Naive thymus-derived CD8-positive, alpha-beta T cell (primary cell): ENCODE measurements at regions not wholly inside any gene's neighbourhood (a gene's known extent, or its start where the extent isn't known, plus 50 kb on each side); places are given as distances from the start of the nearest gene placed in this dataset.

ENCODE experiments used
- ATAC-seq, 2 donors: fragments of 150-1000 bp; cut with Tn5 transposase in 1 of 2; sonication (Bioruptor Pico), chemical (Tn5 transposase) in 1 of 2; 1 replicate in 1 of 2; 2 replicates in 1 of 2; pipeline ENCODE4 v1.10.0; 2021; ENCODE audit warnings: mild to moderate bottlenecking in 2 of 2, moderate library complexity in 2 of 2
- POLR2A ChIA-PET: fragments of 350-600 bp; sonication (Branson Sonifier 250); formaldehyde crosslinking; loops from one replicate; lab custom pipeline; 2021; ENCODE audit warnings: antibody characterized with exemption; lab: Charles Lee
- DNase-seq, 10 donors: peaks; one replicate each; pipeline versions ENCODE4 v3.0.0 to v3.0.0-alpha.2; 2020 to 2022
- H3K27ac Mint-ChIP-seq, 10 donors: one replicate each; pipeline ENCODE4 v1.8.0; 2020 to 2022; ENCODE audit warnings: mild to moderate bottlenecking in 10 of 10, mixed read lengths in 10 of 10, moderate library complexity in 4 of 10, inconsistent platforms in 1 of 10
- H3K27me3 Mint-ChIP-seq, 5 donors: one replicate each; pipeline ENCODE4 v1.8.0; 2021 to 2022; ENCODE audit warnings: mixed read lengths in 5 of 5
- H3K36me3 Mint-ChIP-seq, 3 donors: one replicate each; pipeline ENCODE4 v1.8.0; 2020 to 2022; ENCODE audit warnings: mixed read lengths in 3 of 3, mild to moderate bottlenecking in 2 of 3, inconsistent platforms in 1 of 3
- H3K4me1 Mint-ChIP-seq, 4 donors: one replicate each; pipeline ENCODE4 v1.8.0; 2021 to 2022; ENCODE audit warnings: mixed read lengths in 4 of 4
- H3K4me3 Mint-ChIP-seq, 10 donors: one replicate each; pipeline ENCODE4 v1.8.0; 2020 to 2022; ENCODE audit warnings: mild to moderate bottlenecking in 10 of 10, mixed read lengths in 10 of 10, moderate library complexity in 6 of 10, inconsistent platforms in 1 of 10
- H3K9me3 Mint-ChIP-seq, 9 donors: one replicate each; pipeline ENCODE4 v1.8.0; 2020 to 2022; ENCODE audit warnings: mixed read lengths in 9 of 9, mild to moderate bottlenecking in 3 of 9, inconsistent platforms in 1 of 9, moderate library complexity in 1 of 9

GRCh38 chr4:137206781-137207180 is 325.5 kb downstream of the PCDH18 start:
- POLR2A ChIA-PET: no interaction called here

GRCh38 chr4:137203601-137204000 is 328.7 kb downstream of the PCDH18 start:
- POLR2A ChIA-PET: no interaction called here
- no peak for ATAC-seq
- DNase-seq: no peak
- H3K27me3 Mint-ChIP-seq: no peaks in the 10 kb centered on the region
- H3K4me1 Mint-ChIP-seq: no peaks in the 10 kb centered on the region
- H3K36me3 Mint-ChIP-seq: no peaks in the 10 kb centered on the region
- H3K4me3 Mint-ChIP-seq: no peak overlapping the region
- no peak overlapping the region for H3K27ac Mint-ChIP-seq
- peaks cover 0 to 5% (median 0%) of the 10 kb centered on the region in 9 donors for H3K9me3 Mint-ChIP-seq

More at GRCh38 chr4:137206781-137207180, 325.5 kb downstream of the PCDH18 start:
- Mint-ChIP-seq H3K4me3 (no peak overlapping the region), H3K9me3 (peaks cover 0 to 10% (median 0%) of the 10 kb centered on the region in 9 donors), H3K4me1 (no peaks in the 10 kb centered on the region), H3K27me3 (no peaks in the 10 kb centered on the region), H3K27ac (no peak overlapping the region), H3K36me3 (no peaks in the 10 kb centered on the region)
- no peak for DNase-seq
- ATAC-seq: no peak

- Mint-ChIP-seq H3K27me3 (no peaks in the 10 kb centered on the region), H3K36me3 (no peaks in the 10 kb centered on the region), H3K9me3 (peaks cover 0 to 8% (median 0%) of the 10 kb centered on the region in 9 donors), H3K27ac (no peak overlapping the region), H3K4me1 (no peaks in the 10 kb centered on the region), H3K4me3 (no peak overlapping the region)
- POLR2A ChIA-PET: no interaction called here
- DNase-seq: no peak
- ATAC-seq: no peak
Measured at GRCh38 chr4:137200322-137200721, 332.0 kb downstream of the PCDH18 start.

DNA sequence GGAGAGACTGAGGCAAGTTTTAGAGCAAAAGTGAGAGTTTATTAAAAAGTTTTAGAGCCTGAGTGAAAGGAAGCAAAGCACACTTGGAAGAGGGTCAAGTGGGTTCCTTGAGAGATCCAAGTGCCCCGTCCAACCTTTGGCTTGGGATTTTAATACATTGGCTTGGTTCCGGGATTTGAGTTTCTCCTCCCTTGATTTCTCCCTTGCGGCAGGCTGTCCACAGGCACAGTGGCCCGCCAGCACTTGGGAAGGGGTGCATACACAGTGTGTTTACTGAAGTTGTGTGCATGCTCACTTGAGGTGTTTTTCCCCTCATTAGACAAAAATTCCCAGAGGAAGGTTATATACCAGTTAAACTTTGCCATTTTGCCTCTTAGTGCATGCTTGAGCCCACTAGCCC is 333.5 kb downstream of the PCDH18 start:
- H3K9me3 Mint-ChIP-seq: peaks cover 0 to 8% (median 0%) of the 10 kb centered on the region in 9 donors
- DNase-seq (no peak), ATAC-seq (no peak)
- H3K27ac Mint-ChIP-seq: no peak overlapping the region
- H3K36me3 Mint-ChIP-seq: no peaks in the 10 kb centered on the region
- H3K4me3 Mint-ChIP-seq: no peak overlapping the region
- H3K4me1 Mint-ChIP-seq: no peaks in the 10 kb centered on the region
- no peaks in the 10 kb centered on the region for H3K27me3 Mint-ChIP-seq
- POLR2A ChIA-PET: no interaction called here

- no peak for DNase-seq
- Mint-ChIP-seq H3K4me3 (no peak overlapping the region), H3K9me3 (peaks cover 0 to 18% (median 6%) of the 10 kb centered on the region in 9 donors), H3K4me1 (no peaks in the 10 kb centered on the region), H3K27me3 (no peaks in the 10 kb centered on the region), H3K36me3 (no peaks in the 10 kb centered on the region), H3K27ac (no peak overlapping the region)
- POLR2A ChIA-PET: no interaction called here
- no peak for ATAC-seq
Measured at GRCh38 chr4:137194670-137195069, 337.6 kb downstream of the PCDH18 start.

- Mint-ChIP-seq H3K27ac (no peak overlapping the region), H3K4me1 (no peaks in the 10 kb centered on the region), H3K4me3 (no peak overlapping the region), H3K36me3 (no peaks in the 10 kb centered on the region), H3K27me3 (no peaks in the 10 kb centered on the region), H3K9me3 (peaks cover 0 to 18% (median 8%) of the 10 kb centered on the region in 9 donors)
- POLR2A ChIA-PET: no interaction called here
- no peak for DNase-seq
- no peak for ATAC-seq
Measured at GRCh38 chr4:137193564-137193963, 338.7 kb downstream of the PCDH18 start.

GRCh38 chr4:137181293-137181899 is 350.9 kb downstream of the PCDH18 start:
- no peak for ATAC-seq
- Mint-ChIP-seq H3K4me3 (no peak overlapping the region), H3K9me3 (peaks cover 0 to 11% (median 0%) of the 10 kb centered on the region in 9 donors), H3K27me3 (no peaks in the 10 kb centered on the region), H3K27ac (no peak overlapping the region), H3K4me1 (no peaks in the 10 kb centered on the region), H3K36me3 (no peaks in the 10 kb centered on the region)
- no peak for DNase-seq
- POLR2A ChIA-PET: no interaction called here

DNA sequence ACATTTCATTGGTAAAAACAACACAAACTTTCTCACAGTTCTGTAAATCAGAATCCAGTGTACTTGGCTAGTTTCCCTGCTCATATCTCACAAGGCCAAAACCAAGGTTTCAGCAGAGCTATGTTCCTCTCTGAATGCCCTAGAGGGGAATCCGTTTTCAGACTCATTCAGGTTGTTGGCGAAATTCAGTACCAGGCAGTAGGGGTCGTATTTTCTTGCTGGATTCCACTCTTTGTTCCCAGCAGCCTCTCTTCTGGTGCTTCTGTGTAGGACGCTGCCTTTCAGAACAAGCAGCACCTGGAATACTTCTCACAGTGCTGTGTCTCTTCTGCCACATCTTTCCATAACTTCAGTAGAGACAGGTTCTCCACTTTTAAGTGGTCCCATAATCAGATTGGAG is 351.9 kb downstream of the PCDH18 start:
- Mint-ChIP-seq H3K4me1 (no peaks in the 10 kb centered on the region), H3K27me3 (no peaks in the 10 kb centered on the region), H3K9me3 (peaks cover 0 to 11% (median 0%) of the 10 kb centered on the region in 9 donors), H3K27ac (no peak overlapping the region), H3K36me3 (no peaks in the 10 kb centered on the region), H3K4me3 (no peak overlapping the region)
- POLR2A ChIA-PET: no interaction called here
- ATAC-seq (no peak), DNase-seq (no peak)

DNA sequence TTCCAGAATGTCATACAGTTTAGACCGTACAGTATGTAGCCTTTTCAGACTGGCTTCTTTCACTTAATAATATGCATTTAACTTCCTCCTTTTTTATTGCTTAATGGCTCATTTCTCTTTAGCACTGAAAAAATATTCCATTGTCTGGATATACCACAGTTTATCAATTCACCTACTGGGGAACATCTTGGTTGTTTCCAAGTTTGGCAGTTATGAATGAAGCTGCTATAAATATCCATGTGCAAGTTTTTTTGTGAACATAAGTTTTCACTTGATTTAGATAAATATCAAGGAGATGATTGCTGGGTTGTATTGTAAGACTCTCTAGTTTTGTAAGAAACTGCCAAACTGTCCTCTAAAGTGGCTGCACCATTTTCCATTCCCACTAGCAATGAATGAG is 375.5 kb downstream of the PCDH18 start:
- H3K4me3 Mint-ChIP-seq: no peak overlapping the region
- no peaks in the 10 kb centered on the region for H3K27me3 Mint-ChIP-seq
- peaks cover 0 to 9% (median 0%) of the 10 kb centered on the region in 9 donors for H3K9me3 Mint-ChIP-seq
- H3K36me3 Mint-ChIP-seq: no peaks in the 10 kb centered on the region
- H3K27ac Mint-ChIP-seq: no peak overlapping the region
- POLR2A ChIA-PET: no interaction called here
- no peaks in the 10 kb centered on the region for H3K4me1 Mint-ChIP-seq
- DNase-seq (no peak), ATAC-seq (no peak)

GRCh38 chr4:137156054-137156453 is 376.2 kb downstream of the PCDH18 start:
- POLR2A ChIA-PET: no interaction called here
- ATAC-seq: no peak
- Mint-ChIP-seq H3K27me3 (no peaks in the 10 kb centered on the region), H3K9me3 (peaks cover 0 to 9% (median 0%) of the 10 kb centered on the region in 9 donors), H3K27ac (no peak overlapping the region), H3K36me3 (no peaks in the 10 kb centered on the region), H3K4me3 (no peak overlapping the region), H3K4me1 (no peaks in the 10 kb centered on the region)
- no peak for DNase-seq

GRCh38 chr4:137131201-137131600 is 401.1 kb downstream of the PCDH18 start:
- Mint-ChIP-seq H3K4me3 (no peak overlapping the region), H3K27ac (no peak overlapping the region), H3K9me3 (peaks cover 0 to 26% (median 0%) of the 10 kb centered on the region in 9 donors), H3K36me3 (no peaks in the 10 kb centered on the region), H3K4me1 (no peaks in the 10 kb centered on the region), H3K27me3 (no peaks in the 10 kb centered on the region)
- ATAC-seq (no peak), DNase-seq (no peak)
- POLR2A ChIA-PET: no interaction called here

- Mint-ChIP-seq H3K4me3 (no peak overlapping the region), H3K9me3 (peaks cover 0 to 26% (median 2%) of the 10 kb centered on the region in 9 donors), H3K36me3 (no peaks in the 10 kb centered on the region), H3K27me3 (no peaks in the 10 kb centered on the region), H3K27ac (no peak overlapping the region), H3K4me1 (no peaks in the 10 kb centered on the region)
- DNase-seq: no peak
- ATAC-seq: no peak
- POLR2A ChIA-PET: no interaction called here
Measured at GRCh38 chr4:137129845-137130244, 402.4 kb downstream of the PCDH18 start.

DNA sequence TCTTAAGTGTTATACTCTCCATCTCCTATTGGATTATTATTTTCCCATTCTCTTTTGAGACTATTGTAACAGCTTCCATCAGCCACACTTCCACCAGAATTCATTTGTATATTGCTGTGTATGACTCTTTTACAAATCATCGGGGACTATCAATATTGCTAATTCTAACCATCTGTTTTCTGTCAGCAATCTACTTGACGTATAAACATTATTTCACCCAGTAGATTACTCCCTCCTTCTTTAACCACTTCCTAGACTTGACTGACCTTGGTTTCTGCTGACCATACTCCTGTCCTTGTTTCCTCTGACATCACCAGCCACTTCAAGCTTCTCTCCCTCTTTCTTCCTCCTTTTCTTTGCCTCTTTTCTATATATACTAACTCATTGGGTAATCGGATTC is 402.9 kb downstream of the PCDH18 start:
- Mint-ChIP-seq H3K27me3 (no peaks in the 10 kb centered on the region), H3K9me3 (peaks cover 0 to 26% (median 2%) of the 10 kb centered on the region in 9 donors), H3K36me3 (no peaks in the 10 kb centered on the region), H3K4me3 (no peak overlapping the region), H3K27ac (no peak overlapping the region), H3K4me1 (no peaks in the 10 kb centered on the region)
- ATAC-seq (no peak), DNase-seq (no peak)
- POLR2A ChIA-PET: no interaction called here

- no peaks in the 10 kb centered on the region for H3K4me1 Mint-ChIP-seq
- no peak for ATAC-seq
- H3K27ac Mint-ChIP-seq: no peak overlapping the region
- H3K4me3 Mint-ChIP-seq: no peak overlapping the region
- no peaks in the 10 kb centered on the region for H3K27me3 Mint-ChIP-seq
- peaks cover 0 to 14% (median 2%) of the 10 kb centered on the region in 9 donors for H3K9me3 Mint-ChIP-seq
- POLR2A ChIA-PET: no interaction called here
- no peak for DNase-seq
- no peaks in the 10 kb centered on the region for H3K36me3 Mint-ChIP-seq
Measured at GRCh38 chr4:137125011-137125410, 407.3 kb downstream of the PCDH18 start.
